DMS 273 (cell line): ENCODE measurements at regions not wholly inside any gene's neighbourhood (a gene's known extent, or its start where the extent isn't known, plus 50 kb on each side); places are given as distances from the start of the nearest gene placed in this dataset.
A peak's percentile ranks its signal among the peaks of the same experiment; 100 is the strongest.

Source experiments
- DNase-seq: peaks from one replicate; lab custom pipeline; 2025; ENCODE audit not compliant: unreplicated experiment; lab: John Stamatoyannopoulos, UW

DNA sequence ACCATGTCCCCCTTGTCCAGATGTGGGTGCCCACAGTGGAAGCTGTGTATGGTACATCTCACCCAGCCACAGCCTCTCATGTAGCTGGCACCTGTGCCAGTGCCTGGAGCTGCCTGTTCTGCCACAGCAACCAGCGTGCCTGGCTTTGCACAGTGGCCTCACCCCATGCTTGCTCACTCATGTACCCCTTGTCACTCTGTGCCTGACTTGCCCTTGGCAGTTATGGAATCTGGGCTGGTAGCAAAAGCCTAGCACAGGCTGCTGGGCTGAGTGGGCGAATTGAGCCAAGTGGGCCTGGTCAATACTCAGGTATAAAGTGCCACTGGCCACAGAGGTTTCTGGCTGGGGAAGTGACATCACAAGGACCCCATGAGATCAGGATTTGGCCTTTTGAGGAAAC lies 264.2 kb downstream of the INSC start:
- DNase-seq, result no peak

DNA sequence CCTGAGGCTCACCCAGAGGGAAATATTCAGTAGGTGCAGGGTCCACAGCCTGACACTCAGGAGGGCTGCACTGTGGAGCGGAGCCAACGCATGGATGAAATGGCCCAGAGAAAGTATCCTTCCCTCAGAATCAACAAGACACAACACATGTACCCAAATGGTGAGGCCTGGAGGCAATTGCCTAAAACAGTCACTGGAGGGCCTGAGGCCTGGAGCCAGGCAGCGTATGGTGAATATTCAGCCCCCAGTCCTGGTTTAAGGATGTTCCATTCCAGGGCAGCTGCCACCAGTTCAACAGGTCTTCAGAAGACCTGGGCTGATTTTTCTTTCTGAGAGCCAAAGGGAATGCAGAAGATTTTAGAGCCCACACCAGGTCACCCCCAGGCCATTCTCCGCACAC lies 264.8 kb downstream of the INSC start:
- no peak for DNase-seq

DNA sequence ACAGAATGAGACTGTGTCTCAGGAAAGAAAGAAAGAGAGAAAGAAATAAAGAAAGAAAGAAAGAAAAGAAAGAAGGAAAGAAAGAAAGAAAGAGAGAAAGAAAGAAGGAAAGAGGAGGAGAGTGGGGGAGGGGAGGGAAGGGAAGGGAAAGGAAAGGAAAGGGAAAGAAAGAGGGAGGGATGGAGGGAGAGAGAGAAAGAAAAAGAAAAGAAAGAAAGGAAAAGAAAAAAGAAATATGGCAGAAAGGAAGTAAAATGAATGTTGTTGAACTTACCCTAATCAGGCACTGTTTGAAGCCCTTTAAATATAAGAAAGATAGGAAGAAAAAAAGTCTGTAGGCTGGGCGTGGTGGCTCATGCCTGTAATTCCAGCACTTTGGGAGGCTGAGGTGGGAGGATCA lies 276.1 kb downstream of the INSC start:
- DNase-seq, result no peak

DNA sequence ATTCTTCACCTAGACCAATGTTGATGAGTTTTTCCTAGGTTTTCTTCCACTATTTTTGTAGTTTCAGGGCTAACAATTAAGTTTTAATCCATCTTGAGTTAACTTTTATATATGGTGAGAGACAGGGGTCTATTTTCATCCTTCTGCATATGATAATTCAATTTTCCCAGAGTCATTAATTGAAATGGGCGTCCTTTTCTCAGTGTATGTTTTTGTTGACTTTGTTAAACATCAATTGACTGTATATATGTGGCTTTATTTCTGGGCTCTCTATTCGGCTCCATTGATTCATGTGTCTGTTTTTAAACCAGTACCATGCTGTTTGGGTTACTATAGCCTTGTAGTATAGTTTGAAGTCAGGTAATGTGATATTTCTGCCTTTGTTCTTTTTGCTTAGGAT lies 282.1 kb downstream of the INSC start:
- DNase-seq, result no peak

GRCh38 chr11:15406851-15407351 lies 292.2 kb downstream of the INSC start:
- no peak for DNase-seq

GRCh38 chr11:15412054-15412453 lies 297.3 kb downstream of the INSC start:
- DNase-seq, result no peak

DNA sequence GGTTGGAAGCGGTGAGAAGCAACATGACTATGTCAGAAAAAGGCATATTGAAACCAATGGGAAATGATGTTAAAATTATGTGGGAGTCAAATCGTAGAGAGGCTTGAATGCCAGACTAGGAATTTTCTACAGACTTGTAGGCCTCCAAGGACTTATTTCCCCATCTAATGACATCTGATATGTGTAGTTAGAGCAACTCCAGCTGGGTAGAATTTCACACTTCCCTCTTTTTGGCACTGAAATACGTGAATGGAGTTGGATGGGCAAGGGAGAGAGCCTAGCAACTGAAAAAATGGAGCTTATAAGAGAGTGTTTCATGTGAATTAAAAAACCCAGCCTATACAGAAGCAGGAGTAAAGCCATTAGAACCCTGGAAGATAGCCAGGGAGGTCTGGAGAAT lies 304.2 kb downstream of the INSC start:
- peak; percentile 19 for DNase-seq

- no peak for DNase-seq
Observed at GRCh38 chr11:15419696-15420095, 305.0 kb downstream of the INSC start.

- DNase-seq, result no peak
Observed at GRCh38 chr11:15430381-15430780, 315.7 kb downstream of the INSC start.

DNA sequence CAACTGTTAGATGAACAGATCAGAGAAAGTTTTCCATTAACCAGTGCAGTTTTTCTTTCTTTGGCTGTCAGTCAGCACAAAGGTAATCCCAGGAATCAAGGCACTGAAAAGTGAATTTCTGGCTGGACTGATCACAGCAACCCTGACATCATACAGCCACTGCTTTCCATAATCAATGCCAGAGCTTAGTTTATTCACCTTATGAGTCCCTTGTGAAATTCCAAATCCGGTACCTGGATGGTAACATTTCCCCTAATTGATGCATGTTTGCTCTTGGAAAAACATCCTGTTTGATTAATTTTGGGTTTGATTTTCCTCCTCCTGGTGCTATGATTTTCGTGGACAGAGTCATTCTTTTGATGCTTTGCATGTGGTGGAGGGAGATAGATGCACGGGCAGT lies 319.8 kb downstream of the INSC start:
- DNase-seq, result no peak

DNA sequence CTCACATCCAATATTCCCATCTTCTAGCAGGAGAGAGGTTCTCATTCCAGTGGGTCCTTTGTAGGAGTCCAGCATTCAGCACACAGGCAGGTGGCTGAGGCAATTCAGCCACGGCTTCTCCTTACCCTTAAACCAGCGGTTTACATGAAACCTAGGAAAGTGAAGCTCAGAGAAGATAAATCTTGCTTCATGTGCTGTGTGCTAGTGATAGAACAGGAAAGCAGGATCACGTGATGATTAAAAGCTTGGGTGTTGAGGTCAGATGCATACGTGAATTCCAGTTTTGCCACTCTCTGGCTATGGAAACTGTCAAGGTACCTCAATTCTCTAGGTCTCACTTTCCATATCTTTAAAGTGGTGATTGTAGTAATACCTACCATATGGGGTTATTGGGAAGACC lies 331.6 kb downstream of the INSC start:
- no peak for DNase-seq

- no peak for DNase-seq
Observed at GRCh38 chr11:15446929-15447328, 332.2 kb downstream of the INSC start.

DNA sequence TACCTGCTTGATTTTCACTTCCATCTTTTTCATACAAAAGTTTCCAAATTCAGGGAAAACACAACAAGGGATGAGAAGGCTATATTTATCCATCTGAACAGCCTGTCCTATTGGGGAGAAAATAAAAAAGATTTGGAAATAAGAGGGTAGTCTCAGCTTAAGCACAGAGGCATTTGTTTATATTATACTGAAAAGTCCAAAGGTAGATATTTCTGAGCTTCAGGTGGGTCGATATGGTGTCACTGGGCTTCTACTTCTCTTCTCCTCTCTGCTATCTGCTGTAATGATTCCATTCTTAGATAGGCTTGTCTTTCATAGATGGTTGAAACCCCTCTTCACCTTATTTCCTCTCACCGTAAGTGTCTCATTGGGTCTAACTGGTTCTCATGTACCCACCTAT lies 337.0 kb downstream of the INSC start:
- DNase-seq, result no peak

- DNase-seq, result no peak
Observed at GRCh38 chr11:15453211-15453765, 338.6 kb downstream of the INSC start.

- no peak for DNase-seq
Observed at GRCh38 chr11:15468466-15468865, 353.7 kb downstream of the INSC start.

GRCh38 chr11:15471048-15471894 lies 356.5 kb downstream of the INSC start:
- no peak for DNase-seq

DNA sequence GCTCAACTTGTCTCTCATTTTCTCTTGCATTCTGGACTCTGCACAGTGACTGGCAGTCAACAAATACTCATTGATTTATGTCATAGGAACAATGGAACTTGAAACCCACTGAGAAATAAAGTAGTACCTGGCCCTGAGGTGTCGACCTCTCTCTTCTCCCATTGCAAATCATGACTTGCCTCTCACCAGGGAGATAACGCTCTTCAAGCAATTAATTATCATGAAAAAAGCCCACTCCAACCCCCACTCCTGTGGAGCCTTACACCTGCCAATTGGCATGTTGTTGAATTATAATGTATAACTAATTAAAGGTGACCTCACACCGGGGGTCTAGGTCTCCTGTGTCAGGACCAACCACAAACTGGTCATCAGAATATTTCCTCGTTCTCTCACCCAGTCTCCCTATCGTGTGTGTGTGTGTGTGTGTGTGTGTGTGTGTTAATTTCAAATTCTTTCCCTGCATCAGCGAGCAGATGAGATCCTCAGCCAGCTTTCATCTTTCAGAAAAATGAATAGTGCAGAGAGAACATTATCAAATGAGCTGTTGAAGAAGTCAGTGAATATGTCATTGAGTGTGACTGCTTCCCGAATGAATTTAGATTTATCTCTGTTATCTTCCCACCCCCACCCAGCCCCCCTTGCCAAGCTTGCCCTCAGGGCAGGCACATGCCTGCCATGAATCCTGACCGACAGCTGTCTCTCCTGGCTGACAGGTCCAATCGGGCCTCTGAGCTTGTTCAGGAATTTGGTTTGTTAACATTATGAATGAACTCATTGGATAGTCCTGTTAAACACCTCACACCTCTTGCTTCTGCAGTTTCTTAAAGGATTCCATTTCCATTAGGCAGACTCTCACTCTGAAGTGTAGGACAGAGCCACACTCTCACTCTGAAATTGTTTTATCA lies 357.4 kb downstream of the INSC start:
- DNase-seq, result no peak

DNA sequence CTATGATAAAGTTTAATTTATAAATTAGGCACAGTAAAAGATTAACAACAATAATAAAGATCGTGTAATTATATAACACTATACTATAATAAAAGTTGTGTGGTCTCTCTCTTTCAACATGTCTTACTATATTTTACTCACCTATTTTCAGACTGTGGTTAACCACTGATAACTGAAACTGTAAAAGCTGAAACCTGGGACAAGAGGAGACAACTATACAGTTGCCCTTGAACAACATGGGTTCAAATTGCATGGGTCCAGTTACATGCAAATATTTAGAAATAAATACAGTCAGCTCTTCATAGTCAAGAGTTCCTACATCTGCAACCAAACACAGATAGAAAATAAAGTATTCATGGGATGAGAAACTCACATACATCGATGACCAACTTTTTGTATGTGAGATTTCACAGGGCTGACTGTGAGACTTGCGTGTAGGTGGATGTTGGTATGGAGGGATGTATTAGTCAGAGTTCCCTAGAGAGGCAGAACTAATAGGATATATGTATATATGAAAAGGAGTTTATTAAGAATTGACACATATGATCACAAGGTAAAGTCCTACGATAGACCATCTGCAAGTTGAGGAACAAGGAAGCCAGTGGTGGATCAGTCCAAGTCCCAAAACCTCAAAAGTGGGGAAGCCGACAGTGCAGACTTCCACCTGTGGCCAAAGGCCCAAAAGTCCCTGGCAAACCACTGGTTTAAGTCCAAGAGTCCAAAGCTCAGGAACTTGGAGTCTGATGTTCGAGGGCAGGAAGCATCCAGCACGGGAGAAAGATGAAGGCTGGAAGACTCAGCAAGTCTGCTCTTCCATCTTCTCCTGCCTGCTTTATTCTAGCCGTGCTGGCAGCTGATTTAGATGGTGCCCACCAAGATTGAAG lies 359.5 kb downstream of the INSC start:
- no peak for DNase-seq

- no peak for DNase-seq
Observed at GRCh38 chr11:15476371-15476917, 361.7 kb downstream of the INSC start.

GRCh38 chr11:15481871-15482270 lies 367.1 kb downstream of the INSC start:
- no peak for DNase-seq
